Upper lobe of right lung (tissue), 1 donor: ENCODE measurements at regions not wholly inside any gene's neighbourhood (a gene's known extent, or its start where the extent isn't known, plus 50 kb on each side); places are given as distances from the start of the nearest gene placed in this dataset.
A peak's percentile ranks its signal among the peaks of the same experiment; 100 is the strongest.
"Not testable (repeated sequence)": the region's sequence is repeated elsewhere in the genome, so short reads cannot be mapped to it uniquely, and the experiment has no call there.

ENCODE experiments used
- ATAC-seq: fragments of 200-7000 bp; cut with Tn5 transposase; one replicate; pipeline ENCODE4 v1.9.1; 2020; ENCODE audit warnings: mild to moderate bottlenecking, moderate library complexity
- DNase-seq: peaks from one replicate; pipeline ENCODE4 v3.0.0-alpha.2; 2020
- H3K27ac ChIP-seq: fragments of 200-600 bp; one replicate; pipeline ENCODE4 v1.8.0; 2022
- H3K27me3 ChIP-seq: fragments of 200-600 bp; one replicate; pipeline ENCODE4 v1.8.0; 2022; ENCODE audit warnings: mild to moderate bottlenecking
- H3K36me3 ChIP-seq: fragments of 200-600 bp; one replicate; pipeline ENCODE4 v1.8.0; 2022
- H3K4me1 ChIP-seq: fragments of 200-600 bp; one replicate; pipeline ENCODE4 v1.8.0; 2022
- H3K4me3 ChIP-seq: fragments of 200-600 bp; one replicate; pipeline ENCODE4 v1.8.0; 2022; ENCODE audit warnings: mild to moderate bottlenecking
- H3K9me3 ChIP-seq: fragments of 200-600 bp; one replicate; pipeline ENCODE4 v1.8.0; 2022
- intact Hi-C: fragments of 100-400 bp; cut with DNase I; formaldehyde crosslinking; loops from one replicate; pipeline ENCODE4 v1.11.0; 2022
- TF ChIP-seq, protein P1 (sequence below): fragments of 200-600 bp; IDR thresholded peaks from one replicate; pipeline ENCODE4 v1.8.0; 2022; ENCODE audit warnings: antibody characterized with exemption
- donor health status: DM: no; HTN: yes; CAD: no; lungs with severe emphysema.

- Histone ChIP-seq H3K27ac (no peak overlapping the region), H3K9me3 (no peaks in the 10 kb centered on the region), H3K4me3 (no peak overlapping the region), H3K36me3 (no peaks in the 10 kb centered on the region), H3K27me3 (no peaks in the 10 kb centered on the region), H3K4me1 (no peaks in the 10 kb centered on the region)
- DNase-seq (no peak), ATAC-seq (no peak)
- intact Hi-C loops = no loop called here
- TF ChIP-seq, protein P1, sequence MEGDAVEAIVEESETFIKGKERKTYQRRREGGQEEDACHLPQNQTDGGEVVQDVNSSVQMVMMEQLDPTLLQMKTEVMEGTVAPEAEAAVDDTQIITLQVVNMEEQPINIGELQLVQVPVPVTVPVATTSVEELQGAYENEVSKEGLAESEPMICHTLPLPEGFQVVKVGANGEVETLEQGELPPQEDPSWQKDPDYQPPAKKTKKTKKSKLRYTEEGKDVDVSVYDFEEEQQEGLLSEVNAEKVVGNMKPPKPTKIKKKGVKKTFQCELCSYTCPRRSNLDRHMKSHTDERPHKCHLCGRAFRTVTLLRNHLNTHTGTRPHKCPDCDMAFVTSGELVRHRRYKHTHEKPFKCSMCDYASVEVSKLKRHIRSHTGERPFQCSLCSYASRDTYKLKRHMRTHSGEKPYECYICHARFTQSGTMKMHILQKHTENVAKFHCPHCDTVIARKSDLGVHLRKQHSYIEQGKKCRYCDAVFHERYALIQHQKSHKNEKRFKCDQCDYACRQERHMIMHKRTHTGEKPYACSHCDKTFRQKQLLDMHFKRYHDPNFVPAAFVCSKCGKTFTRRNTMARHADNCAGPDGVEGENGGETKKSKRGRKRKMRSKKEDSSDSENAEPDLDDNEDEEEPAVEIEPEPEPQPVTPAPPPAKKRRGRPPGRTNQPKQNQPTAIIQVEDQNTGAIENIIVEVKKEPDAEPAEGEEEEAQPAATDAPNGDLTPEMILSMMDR = no peak
These were observed 370.5 kb upstream of the NPVF start for GRCh38 chr7:25598765-25599164.

- no peak overlapping the region for H3K27ac ChIP-seq
- ATAC-seq (no peak), DNase-seq (no peak)
- no peaks in the 10 kb centered on the region for H3K9me3 ChIP-seq
- TF ChIP-seq, protein P1 = no peak
- no peak overlapping the region for H3K4me3 ChIP-seq
- no peaks in the 10 kb centered on the region for H3K4me1 ChIP-seq
- no peaks in the 10 kb centered on the region for H3K36me3 ChIP-seq
- intact Hi-C loops = no loop called here
- no peaks in the 10 kb centered on the region for H3K27me3 ChIP-seq
These were observed 372.1 kb upstream of the NPVF start for GRCh38 chr7:25600262-25600920.

DNA sequence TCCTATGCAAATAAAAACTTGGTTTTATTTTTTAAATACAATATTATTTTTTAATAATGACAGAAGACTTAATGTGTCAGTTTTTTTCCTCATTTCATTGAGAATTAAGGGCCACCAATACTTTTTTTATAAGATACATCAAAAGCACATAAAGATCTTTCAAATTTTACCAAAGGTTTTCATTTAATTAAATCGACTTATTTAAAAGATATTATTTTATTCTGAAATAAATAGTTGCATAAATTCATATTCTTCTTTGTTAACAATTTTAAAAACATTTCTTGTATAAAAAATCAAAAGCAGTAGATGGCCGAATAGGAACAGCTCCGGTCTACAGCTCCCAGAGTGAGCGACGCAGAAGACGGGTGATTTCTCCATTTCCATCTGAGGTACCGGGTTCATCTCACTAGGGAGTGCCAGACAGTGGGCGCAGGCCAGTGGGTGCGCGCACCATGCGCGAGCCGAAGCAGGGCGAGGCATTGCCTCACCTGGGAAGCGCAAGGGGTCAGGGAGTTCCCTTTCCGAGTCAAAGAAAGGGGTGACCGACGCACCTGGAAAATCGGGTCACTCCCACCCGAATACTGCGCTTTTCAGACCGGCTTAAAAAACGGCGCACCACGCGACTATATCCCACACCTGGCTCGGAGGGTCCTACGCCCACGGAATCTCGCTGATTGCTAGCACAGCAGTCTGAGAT lies 374.6 kb upstream of the NPVF start:
- ATAC-seq, H3K36me3 ChIP-seq, H3K9me3 ChIP-seq, H3K27ac ChIP-seq, intact Hi-C loops, DNase-seq, H3K4me1 ChIP-seq, H3K27me3 ChIP-seq: not testable (repeated sequence)
- peak overlapping the region; percentile 41 for H3K4me3 ChIP-seq

- H3K4me3 ChIP-seq = peak overlapping the region; percentile 41
- ATAC-seq, DNase-seq, H3K9me3 ChIP-seq, H3K27ac ChIP-seq, H3K4me1 ChIP-seq, H3K36me3 ChIP-seq, H3K27me3 ChIP-seq, intact Hi-C loops: not testable (repeated sequence)
These were observed 375.1 kb upstream of the NPVF start for GRCh38 chr7:25603427-25603740.

- Histone ChIP-seq H3K27me3 (no peaks in the 10 kb centered on the region), H3K9me3 (no peaks in the 10 kb centered on the region), H3K36me3 (no peaks in the 10 kb centered on the region), H3K27ac (no peak overlapping the region), H3K4me3 (no peak overlapping the region), H3K4me1 (no peaks in the 10 kb centered on the region)
- TF ChIP-seq, protein P1 = no peak
- ATAC-seq (no peak), DNase-seq (no peak)
- intact Hi-C loops = no loop called here
These were observed 382.9 kb upstream of the NPVF start for GRCh38 chr7:25611196-25611595.

DNA sequence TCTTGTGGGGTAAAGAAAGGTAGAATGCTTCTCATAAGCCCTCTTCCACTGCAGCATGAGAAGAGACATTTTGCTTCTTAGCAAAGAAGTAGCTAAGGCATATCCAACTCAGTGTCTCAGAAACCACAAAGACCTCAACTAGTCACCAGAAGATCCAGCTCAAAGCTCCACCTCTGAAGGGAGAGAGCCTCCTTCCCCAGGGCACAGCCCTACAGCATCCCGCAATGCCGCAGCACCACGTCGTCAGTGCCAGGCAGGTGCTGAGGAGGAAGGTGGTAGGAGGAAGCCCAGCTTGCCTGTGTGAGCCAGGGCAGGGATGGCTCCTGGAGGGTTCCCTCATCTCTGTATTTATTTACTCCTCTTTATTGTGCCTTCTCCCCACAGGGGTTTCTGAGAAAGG lies 385.6 kb upstream of the NPVF start:
- H3K9me3 ChIP-seq = no peaks in the 10 kb centered on the region
- no peaks in the 10 kb centered on the region for H3K27me3 ChIP-seq
- no peak for DNase-seq
- ATAC-seq = no peak
- H3K36me3 ChIP-seq = no peaks in the 10 kb centered on the region
- intact Hi-C loops = no loop called here
- H3K4me1 ChIP-seq = no peaks in the 10 kb centered on the region
- H3K4me3 ChIP-seq = no peak overlapping the region
- no peak overlapping the region for H3K27ac ChIP-seq
- TF ChIP-seq, protein P1 = no peak
